Smooth muscle cell (in vitro differentiated cells): ENCODE measurements at regions not wholly inside any gene's neighbourhood (a gene's known extent, or its start where the extent isn't known, plus 50 kb on each side); places are given as distances from the start of the nearest gene placed in this dataset.
"Not testable (repeated sequence)": the region's sequence is repeated elsewhere in the genome, so short reads cannot be mapped to it uniquely, and the experiment has no call there.

Experiments
- DNase-seq: peaks from one replicate; lab custom pipeline; 2025; ENCODE audit not compliant: unreplicated experiment; lab: John Stamatoyannopoulos, UW
- H2AFZ ChIP-seq: fragments of 200-600 bp; sonication (generic); 2 replicates; pipeline ENCODE4 v1.6.0; 2016; ENCODE audit warnings: antibody characterized with exemption, low read depth, mild to moderate bottlenecking
- H3F3A ChIP-seq: fragments of 200-600 bp; sonication (generic); 2 replicates; pipeline ENCODE4 v1.6.0; 2017; ENCODE audit warnings: antibody characterized with exemption, low read depth
- H3K27ac ChIP-seq: fragments of 200-600 bp; sonication (generic); 2 replicates; pipeline ENCODE4 v1.5.1; 2016; ENCODE audit warnings: low read depth, mild to moderate bottlenecking
- H3K27me3 ChIP-seq: fragments of 200-600 bp; sonication (generic); 2 replicates; pipeline ENCODE4 v1.6.1; 2016; ENCODE audit warnings: low read depth, mild to moderate bottlenecking
- H3K36me3 ChIP-seq: fragments of 200-600 bp; sonication (generic); 2 replicates; pipeline ENCODE4 v1.5.1; 2016; ENCODE audit warnings: low read depth
- H3K4me1 ChIP-seq: fragments of 200-600 bp; sonication (generic); 2 replicates; pipeline ENCODE4 v1.5.1; 2016; ENCODE audit warnings: low read depth
- H3K4me2 ChIP-seq: fragments of 200-600 bp; sonication (generic); 2 replicates; pipeline ENCODE4 v1.6.0; 2016; ENCODE audit warnings: mild to moderate bottlenecking
- H3K4me3 ChIP-seq: fragments of 200-600 bp; sonication (generic); 2 replicates; pipeline ENCODE4 v1.5.1; 2016; ENCODE audit warnings: mild to moderate bottlenecking
- H3K79me2 ChIP-seq: fragments of 200-600 bp; sonication (generic); 2 replicates; pipeline ENCODE4 v1.6.0; 2016; ENCODE audit warnings: low read depth, mild to moderate bottlenecking
- H3K9ac ChIP-seq: fragments of 200-600 bp; sonication (generic); 2 replicates; pipeline ENCODE4 v1.6.0; 2016; ENCODE audit warnings: low read depth
- H3K9me3 ChIP-seq: fragments of 200-600 bp; sonication (generic); replicated peaks from 2 replicates; pipeline ENCODE4 v1.5.1; 2016; ENCODE audit warnings: low read depth
- H4K20me1 ChIP-seq: fragments of 200-600 bp; sonication (generic); 2 replicates; pipeline ENCODE4 v1.6.0; 2016; ENCODE audit warnings: low read depth
- CTCF ChIP-seq: fragments of 200-600 bp; sonication (generic); IDR thresholded peaks from 2 replicates; pipeline ENCODE4 v1.5.1; 2017; ENCODE audit warnings: borderline replicate concordance, mild to moderate bottlenecking, antibody characterized with exemption; ENCODE audit not compliant: insufficient read depth, poor library complexity, severe bottlenecking
- WGBS: methylation state at CpG from one replicate; pipeline ENCODE4 v1.1.7; 2016; ENCODE audit warnings: low lambda C conversion rate; 5-methylcytosine and 5-hydroxymethylcytosine counted together

GRCh38 chr1:83418558-83418957 lies 580.4 kb downstream of the TTLL7 start:
- 100% methylated on average over 1 of the region's 1 CpG for WGBS
- Histone ChIP-seq H3K9me3 (no peaks in the 10 kb centered on the region), H3K36me3 (no peaks in the 10 kb centered on the region)

GRCh38 chr1:83413839-83414107 lies 585.2 kb downstream of the TTLL7 start:
- not testable (repeated sequence) for H4K20me1 ChIP-seq, H3K27me3 ChIP-seq, H3K4me3 ChIP-seq, H3F3A ChIP-seq, H2AFZ ChIP-seq, H3K4me2 ChIP-seq, H3K36me3 ChIP-seq, H3K79me2 ChIP-seq, H3K9ac ChIP-seq, H3K4me1 ChIP-seq, H3K9me3 ChIP-seq, H3K27ac ChIP-seq, DNase-seq
- 22% methylated on average over 4 of the region's 6 CpGs for WGBS

More at GRCh38 chr1:83418558-83418957, 580.4 kb downstream of the TTLL7 start:
- no peak overlapping the region for H2AFZ ChIP-seq
- DNase-seq, result no peak
- no peaks in the 10 kb centered on the region for H4K20me1 ChIP-seq
- H3K27ac ChIP-seq, result no peak overlapping the region
- TF ChIP-seq CTCF, result no peak
- no peak overlapping the region for H3K4me2 ChIP-seq
- no peaks in the 10 kb centered on the region for H3F3A ChIP-seq
- H3K79me2 ChIP-seq, result no peaks in the 10 kb centered on the region
- no peaks in the 10 kb centered on the region for H3K4me1 ChIP-seq
- H3K9ac ChIP-seq, result no peak overlapping the region
- H3K4me3 ChIP-seq, result no peak overlapping the region
- H3K27me3 ChIP-seq, result no peaks in the 10 kb centered on the region

- not testable (repeated sequence) for H3K27me3 ChIP-seq, H3F3A ChIP-seq, H2AFZ ChIP-seq, H3K9me3 ChIP-seq, H3K27ac ChIP-seq, H3K9ac ChIP-seq, H3K79me2 ChIP-seq, H3K4me3 ChIP-seq, H3K4me1 ChIP-seq, H4K20me1 ChIP-seq, H3K4me2 ChIP-seq, DNase-seq, H3K36me3 ChIP-seq
- 28% methylated on average over 5 of the region's 6 CpGs for WGBS
Measured at GRCh38 chr1:83410746-83411413, 588.1 kb downstream of the TTLL7 start.

- H2AFZ ChIP-seq, result peak overlapping the region; percentile 66
- H3K27ac ChIP-seq, result not testable (repeated sequence)
Measured at GRCh38 chr1:83406693-83407371, 592.1 kb downstream of the TTLL7 start.

GRCh38 chr1:83405789-83406188 lies 593.1 kb downstream of the TTLL7 start:
- H3K79me2 ChIP-seq, H3K9me3 ChIP-seq, H3F3A ChIP-seq, H3K27me3 ChIP-seq, H3K4me1 ChIP-seq, H3K27ac ChIP-seq, H4K20me1 ChIP-seq, H3K4me2 ChIP-seq, DNase-seq, H3K4me3 ChIP-seq, H3K36me3 ChIP-seq, H3K9ac ChIP-seq: not testable (repeated sequence)
- H2AFZ ChIP-seq, result peak overlapping the region; percentile 79
- WGBS, result 94% methylated on average over 1 of the region's 1 CpG

More at GRCh38 chr1:83406693-83407371, 592.1 kb downstream of the TTLL7 start:
- H3K4me2 ChIP-seq, result peak overlapping the region; percentile 43
- H3K9me3 ChIP-seq, H3K4me1 ChIP-seq, DNase-seq, H4K20me1 ChIP-seq, H3K79me2 ChIP-seq, H3F3A ChIP-seq, H3K27me3 ChIP-seq, H3K36me3 ChIP-seq, H3K9ac ChIP-seq, H3K4me3 ChIP-seq: not testable (repeated sequence)
- 89% methylated on average over 3 of the region's 7 CpGs for WGBS

- not testable (repeated sequence) for H3K4me2 ChIP-seq, H2AFZ ChIP-seq, H3K36me3 ChIP-seq, DNase-seq, H3K4me3 ChIP-seq, H3K9me3 ChIP-seq, H3K27me3 ChIP-seq, H4K20me1 ChIP-seq, H3K27ac ChIP-seq, H3K9ac ChIP-seq, H3F3A ChIP-seq, H3K4me1 ChIP-seq, H3K79me2 ChIP-seq
- WGBS, result 84% methylated on average over 7 of the region's 7 CpGs
Measured at GRCh38 chr1:83403500-83403899, 595.4 kb downstream of the TTLL7 start.

- WGBS, result 100% methylated on average over 1 of the region's 1 CpG
- H3F3A ChIP-seq, H3K79me2 ChIP-seq, H4K20me1 ChIP-seq, DNase-seq, H2AFZ ChIP-seq, H3K4me3 ChIP-seq, H3K4me2 ChIP-seq, H3K27me3 ChIP-seq, H3K4me1 ChIP-seq, H3K36me3 ChIP-seq, H3K9me3 ChIP-seq, H3K9ac ChIP-seq, H3K27ac ChIP-seq: not testable (repeated sequence)
Measured at GRCh38 chr1:83401146-83401545, 597.8 kb downstream of the TTLL7 start.

GRCh38 chr1:83400173-83400572 lies 598.8 kb downstream of the TTLL7 start:
- H3K4me2 ChIP-seq, H3K9ac ChIP-seq, H3K27me3 ChIP-seq, H3K27ac ChIP-seq, H3K9me3 ChIP-seq, H3F3A ChIP-seq, DNase-seq, H3K4me1 ChIP-seq, H4K20me1 ChIP-seq, H3K4me3 ChIP-seq, H3K36me3 ChIP-seq, H2AFZ ChIP-seq, H3K79me2 ChIP-seq: not testable (repeated sequence)
